ENCODE measurements at regions not wholly inside any gene's neighbourhood (a gene's known extent, or its start where the extent isn't known, plus 50 kb on each side); places are given as distances from the start of the nearest gene placed in this dataset.
A peak's percentile ranks its signal among the peaks of the same experiment; 100 is the strongest.
"Not testable (repeated sequence)": the region's sequence is repeated elsewhere in the genome, so short reads cannot be mapped to it uniquely, and the experiment has no call there.

DNA sequence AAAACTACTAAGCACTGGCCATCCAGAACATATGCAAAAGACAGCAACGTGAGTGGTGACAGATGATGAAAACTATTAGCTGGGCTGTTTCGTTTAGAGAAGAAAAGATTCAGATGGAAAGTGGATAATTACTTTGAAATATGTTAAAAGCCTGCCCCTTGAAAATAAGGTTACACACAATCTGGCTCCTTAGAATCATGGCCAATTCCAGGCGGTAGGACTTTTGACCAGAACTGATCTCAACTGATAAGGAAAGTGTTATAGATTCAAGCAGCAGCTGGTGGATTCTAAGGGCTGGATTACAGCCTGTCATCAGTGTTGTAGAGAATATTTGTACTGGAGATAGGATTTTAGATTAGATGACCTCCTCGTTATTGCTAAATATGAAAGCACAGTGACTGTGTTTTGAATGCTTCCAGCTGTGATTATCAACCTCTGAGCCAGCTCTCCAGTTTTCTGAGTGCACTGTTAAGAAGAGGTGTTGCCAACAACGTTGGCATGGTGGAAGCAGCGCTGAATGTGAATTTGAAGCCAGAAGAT lies 75.1 kb downstream of the KBTBD2 start:
- DNase-seq (ENCODE audit: low spot score), result not testable (repeated sequence)

DNA sequence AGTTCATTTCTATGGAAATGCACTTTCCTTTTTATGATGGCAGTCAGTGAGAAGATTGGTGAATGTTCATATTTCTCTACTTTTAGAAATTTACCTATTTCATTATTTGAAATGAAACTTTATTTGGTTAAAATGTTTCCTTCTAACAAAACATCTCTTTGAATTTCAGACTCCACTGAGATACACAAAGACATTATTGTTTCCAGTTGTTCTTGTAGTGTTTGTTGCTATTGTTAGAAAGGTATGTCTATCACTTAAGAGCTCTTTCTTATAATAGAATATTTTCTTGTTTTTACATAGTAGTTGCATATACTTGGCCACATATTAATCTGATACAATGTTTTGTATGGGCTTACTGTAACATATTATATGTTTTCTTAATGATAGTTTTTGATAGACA lies 76.8 kb downstream of the KBTBD2 start:
- DNase-seq (ENCODE audit: low spot score), result not testable (repeated sequence)

DNA sequence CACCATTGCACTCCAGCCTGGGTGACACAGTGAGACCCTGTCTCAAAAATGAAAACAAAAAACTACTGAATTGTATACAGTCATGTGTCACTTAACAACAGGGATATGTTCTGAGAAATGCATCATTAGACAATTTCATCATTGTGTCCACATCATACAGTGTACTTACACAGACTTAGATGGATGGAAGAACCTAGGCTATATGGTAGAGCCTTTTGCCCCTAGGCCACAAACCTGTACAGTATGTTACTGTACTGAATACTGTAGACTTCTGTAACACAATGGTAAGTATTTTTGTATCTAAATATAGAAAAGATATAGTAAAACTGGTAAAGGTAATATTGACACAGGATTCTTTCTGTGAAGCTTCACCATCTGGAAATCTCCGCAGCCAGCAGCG lies 81.7 kb downstream of the KBTBD2 start:
- no peak for DNase-seq (ENCODE audit: low spot score)

DNA sequence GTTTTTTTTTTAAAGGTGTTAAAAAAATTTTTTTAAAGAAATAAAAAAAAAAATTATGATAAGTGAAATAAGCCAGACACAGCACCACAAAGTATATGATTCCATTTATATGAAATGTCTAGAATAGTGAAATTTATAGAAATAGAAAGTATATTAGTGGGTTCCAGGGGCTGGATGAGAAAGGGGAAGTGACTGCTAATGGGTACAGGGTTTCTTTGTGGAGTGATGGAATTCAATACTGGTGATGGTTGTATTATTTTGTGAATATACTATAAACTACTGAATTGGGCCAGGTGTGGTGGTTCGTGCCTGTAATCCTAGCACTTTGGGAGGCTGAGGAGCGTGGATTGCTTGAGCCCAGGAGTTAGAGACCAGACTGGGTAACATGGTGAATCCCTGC lies 82.2 kb downstream of the KBTBD2 start:
- DNase-seq (ENCODE audit: low spot score), result no peak

DNA sequence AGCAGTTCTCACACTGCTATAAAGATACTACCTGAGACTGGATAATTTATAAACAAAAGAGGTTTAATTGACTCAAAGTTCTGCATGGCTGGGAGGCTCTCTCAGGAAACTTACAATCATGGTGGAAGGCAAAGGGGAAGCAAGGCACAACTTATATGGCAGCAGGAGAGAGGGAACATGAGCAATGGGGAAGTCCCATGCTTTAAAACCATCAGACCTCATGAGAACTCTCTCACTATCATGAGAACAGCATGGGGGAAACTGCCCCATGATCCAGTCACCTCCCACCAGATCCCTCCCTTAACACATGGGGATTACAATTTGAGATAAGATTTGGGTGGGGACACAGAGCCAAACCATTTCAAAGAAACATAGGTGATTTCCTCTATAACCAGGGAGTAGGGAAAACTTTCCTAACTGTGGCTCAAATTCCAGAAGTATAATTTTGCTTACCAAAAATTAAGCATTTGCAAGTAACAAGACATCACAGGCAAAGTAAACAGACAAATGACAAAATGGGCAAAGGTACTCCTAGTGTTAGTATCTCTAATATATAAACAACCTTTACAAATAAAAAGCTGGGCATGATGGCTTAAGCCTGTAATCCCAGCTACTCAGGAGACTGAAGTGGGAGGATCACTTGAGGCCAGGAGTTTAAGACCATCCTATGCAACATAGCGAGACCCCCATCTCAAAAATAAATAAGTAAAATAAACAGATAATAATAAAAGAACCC lies 88.0 kb downstream of the KBTBD2 start:
- DNase-seq (ENCODE audit: low spot score), result no peak

DNA sequence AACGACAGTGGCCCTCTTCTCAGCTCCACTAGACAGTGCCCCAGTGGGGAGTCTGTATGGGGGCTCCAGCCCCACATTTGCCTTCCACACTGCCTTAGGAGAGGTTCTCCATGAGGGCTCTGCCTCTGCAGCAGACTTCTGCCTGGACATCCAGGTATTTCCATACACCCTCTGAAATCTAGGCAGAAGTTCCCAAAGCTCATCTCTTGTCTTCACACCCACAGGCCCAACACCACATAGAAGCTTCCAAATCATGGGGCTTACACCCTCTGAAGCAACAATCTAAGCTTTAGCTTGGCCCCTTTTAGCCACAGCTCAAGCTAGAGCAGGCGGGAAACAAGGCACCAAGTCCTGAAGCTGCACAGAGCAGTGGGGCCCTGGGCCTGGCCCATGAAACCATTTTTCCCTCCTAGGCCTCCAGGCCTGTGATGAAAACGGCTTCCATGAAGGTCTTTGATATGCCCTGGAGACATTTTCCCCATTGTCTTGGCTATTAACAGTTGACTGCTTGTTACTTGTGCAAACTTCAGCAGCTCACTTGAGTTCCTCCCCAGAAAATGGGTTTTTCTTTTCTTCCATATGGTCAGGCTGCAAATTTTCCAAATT lies 89.2 kb downstream of the KBTBD2 start:
- DNase-seq (ENCODE audit: low spot score), result no peak

DNA sequence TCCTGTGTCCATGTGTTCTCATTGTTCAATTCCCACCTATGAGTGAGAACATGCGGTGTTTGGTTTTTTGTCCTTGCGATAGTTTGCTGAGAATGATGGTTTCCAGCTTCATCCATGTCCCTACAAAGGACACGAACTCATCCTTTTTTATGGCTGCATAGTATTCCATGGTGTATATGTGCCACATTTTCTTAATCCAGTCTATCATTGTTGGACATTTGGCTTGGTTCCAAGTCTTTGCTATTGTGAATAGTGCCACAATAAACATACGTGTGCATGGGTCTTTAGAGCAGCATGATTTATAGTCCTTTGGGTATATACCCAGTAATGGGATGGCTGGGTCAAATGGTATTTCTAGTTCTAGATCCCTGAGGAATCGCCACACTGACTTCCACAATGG lies 98.5 kb downstream of the KBTBD2 start:
- DNase-seq (ENCODE audit: low spot score), result not testable (repeated sequence)

DNA sequence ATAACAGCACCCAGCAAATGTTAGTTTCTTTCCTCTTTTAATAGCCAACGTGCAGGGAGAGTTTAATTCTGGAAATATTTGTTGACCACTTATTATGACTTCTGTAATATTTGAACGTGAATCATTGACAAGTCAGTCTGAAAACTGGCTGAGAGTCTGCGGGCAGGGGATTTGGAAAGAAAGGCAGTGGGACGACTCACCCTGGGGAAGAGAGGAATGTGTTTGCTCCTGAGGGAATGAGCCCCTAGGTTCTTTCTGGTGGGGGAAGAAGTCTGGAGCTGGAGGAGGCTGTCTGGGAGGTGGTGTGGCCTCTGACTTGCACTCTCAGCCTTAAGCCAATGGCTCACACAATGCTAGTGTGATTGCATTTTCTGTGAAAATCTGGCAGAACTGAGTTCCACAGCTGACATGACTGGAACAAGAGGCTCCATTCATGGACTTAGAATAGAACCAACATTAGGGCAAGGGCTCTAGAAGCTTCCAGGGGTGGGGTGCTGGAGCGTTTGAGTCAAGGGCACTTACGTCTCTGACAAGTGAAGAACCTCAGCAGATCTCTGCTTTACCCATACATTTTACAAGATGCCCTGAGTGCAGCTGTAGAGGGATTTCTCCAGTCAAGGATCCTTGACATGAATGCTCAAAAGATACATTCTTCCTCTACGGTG lies 100.7 kb downstream of the KBTBD2 start:
- not testable (repeated sequence) for DNase-seq (ENCODE audit: low spot score)

DNA sequence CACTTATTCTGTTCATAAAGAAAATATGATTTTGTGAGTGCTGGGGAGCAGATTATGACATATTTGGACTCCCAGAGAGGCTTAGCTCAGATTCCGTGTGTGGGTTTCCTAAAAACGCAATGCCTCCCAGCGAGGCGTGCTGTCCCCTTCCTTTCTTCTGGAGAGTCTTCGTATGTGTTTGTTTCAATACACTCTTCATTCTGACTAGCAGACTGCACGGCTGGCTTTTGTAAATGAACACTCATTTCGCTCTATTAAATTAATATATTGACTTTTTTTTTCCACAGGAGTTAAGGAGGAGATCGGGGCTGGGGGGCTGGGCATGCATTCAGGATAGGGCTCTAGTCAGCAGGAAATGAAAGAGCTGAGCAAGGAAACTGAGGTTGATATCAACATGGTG lies 102.3 kb downstream of the KBTBD2 start:
- DNase-seq (ENCODE audit: low spot score), result not testable (repeated sequence)

DNA sequence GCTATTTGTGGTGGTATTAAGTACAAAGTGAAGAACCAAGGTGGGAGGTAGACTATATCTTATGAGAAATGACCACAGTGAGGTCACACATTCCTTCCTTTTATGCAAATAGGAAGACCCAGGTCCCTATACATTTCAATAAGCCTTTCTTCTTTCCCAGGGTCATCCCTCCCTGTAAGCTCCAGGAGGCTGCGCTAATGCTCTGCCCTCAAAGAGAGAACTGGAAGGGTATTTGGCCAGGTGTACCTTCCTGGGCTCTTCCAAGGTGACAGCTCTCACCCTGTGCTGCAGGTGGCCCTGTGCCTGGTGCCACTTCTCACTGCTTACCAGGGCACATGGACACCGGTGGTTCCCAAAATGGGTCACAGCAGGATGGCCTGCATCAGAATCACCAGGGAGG lies 103.4 kb downstream of the KBTBD2 start:
- DNase-seq (ENCODE audit: low spot score), result not testable (repeated sequence)

DNA sequence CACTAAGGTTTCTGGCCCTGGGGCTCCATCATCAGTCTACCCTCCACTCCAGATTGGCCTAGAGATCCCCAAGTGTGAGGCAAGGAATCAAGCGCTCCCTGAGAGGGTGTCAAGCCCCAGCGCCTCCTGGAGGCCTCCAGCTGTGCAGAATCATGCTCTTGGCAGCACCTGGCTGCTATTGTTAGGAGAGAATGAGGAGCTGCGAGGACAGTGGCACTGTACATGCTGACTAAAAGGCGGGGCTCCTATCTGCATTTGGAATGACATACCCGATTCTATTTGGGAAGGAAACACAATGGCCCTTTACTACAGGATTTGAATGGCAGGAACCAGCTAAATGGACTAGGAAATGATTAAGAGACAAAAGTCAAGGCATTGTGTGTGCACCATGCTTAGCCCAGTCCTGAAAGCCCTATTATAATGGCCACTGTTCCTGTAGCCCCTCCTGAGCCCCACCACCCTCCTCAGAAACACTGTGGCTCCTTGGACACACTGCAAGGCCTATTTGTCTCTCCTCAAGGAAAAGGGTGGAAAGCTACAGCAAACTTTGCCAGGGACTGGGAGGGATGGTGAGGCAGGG lies 106.1 kb downstream of the KBTBD2 start:
- DNase-seq (ENCODE audit: low spot score), result not testable (repeated sequence)

DNA sequence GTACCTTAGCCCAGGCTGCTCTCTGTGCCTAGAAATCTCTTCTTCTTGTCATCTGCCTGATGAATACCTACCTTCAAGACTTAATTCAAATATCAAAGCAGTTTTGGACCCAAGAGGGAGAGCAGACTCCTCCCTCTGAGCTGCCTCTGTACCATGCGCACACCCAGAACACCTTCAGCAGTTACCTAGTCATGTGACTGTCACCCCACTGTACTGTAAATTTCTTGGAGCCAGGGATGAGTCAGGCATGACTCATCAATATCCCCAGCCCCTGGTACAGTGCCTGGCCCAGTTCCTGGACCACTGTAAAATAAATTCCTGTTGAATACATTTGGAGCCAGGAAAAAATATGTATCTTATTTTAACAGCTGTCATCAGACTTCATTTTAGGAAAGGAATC lies 111.7 kb downstream of the KBTBD2 start:
- not testable (repeated sequence) for DNase-seq (ENCODE audit: low spot score)

DNA sequence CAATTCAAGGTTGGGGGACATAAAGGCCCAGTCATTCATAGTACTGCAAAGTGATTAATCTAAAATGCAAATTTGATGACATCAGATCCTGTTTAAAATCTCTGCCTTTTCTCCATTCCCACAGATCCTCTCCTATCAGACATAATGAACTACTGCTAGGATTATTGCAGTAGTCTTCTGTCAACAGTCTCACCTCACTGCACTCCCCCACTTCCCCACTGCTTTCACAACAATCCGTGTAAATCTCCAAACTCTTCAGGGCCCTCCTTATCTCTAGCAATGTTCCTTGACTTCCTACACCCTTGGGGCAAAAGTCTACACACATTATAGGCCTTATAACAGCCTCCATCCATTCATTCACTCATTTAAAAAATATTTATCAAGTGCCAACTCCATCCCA lies 112.4 kb downstream of the KBTBD2 start:
- no peak for DNase-seq (ENCODE audit: low spot score)

DNA sequence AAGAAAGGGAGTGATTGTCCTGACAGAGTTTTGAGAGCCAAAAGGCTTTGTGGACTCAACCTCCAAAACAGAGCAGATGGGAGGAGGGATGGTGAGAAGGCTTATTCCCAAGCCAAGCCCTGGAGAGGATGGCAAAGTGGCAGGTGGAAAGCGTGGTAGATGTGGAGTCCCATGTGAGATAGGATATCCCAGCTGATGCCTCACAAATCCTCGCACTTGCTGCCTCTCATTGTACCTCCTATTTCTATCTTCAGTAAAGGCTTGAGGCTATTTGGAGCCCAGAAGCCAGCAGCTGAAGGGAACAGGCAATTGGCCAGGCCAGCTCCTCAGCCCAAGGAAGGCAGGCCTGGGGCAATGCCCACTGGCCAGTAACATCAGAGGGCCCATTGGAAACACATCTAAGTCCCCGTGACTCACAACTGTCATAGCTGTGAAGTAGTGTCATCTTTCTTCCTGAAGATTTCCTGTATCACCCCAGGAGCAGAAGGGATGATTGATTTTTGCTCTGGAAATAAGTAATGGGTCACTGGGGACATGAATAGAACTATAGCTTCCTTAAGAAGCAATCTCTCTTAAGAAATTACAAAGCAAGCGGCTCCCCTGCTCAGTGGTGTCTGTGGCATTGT lies 114.4 kb downstream of the KBTBD2 start:
- not testable (repeated sequence) for DNase-seq (ENCODE audit: low spot score)

DNA sequence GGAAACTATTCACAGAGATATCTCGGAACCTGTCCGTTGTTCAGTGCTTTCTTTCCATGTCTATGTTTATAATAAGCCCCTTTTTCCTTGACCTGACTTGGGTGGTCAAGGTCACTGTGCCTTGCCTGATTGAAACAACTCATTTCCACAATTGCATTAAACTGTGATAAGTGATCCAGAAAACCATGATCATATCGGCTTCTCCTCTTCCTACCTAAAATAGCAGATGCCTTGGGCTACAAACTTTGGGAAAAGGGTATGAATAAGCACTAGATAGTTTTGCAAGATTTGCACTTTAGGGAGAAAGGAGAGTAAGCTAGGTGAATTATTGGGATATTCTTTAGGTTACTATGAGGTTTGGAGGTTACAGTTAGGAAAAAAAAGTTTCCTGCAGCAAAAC lies 115.2 kb downstream of the KBTBD2 start:
- DNase-seq (ENCODE audit: low spot score), result not testable (repeated sequence)

DNA sequence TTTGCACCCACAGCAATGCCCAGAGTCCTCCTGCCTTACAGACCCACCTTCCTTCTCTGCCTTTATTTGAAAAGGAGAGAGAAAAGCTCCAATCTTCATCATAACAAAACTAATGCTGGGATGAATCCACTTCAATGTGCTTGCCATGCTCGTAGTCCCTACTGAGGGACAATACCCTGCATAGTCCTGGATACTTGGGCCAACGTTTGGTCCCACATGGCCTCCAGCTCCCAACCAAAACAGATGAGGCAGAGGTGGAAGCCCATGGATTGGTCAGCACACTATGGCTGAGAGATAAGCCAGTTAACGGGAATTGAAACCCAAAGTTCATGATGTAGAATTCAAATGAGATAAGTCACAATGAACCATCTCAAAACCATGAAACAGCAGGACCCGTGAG lies 115.8 kb downstream of the KBTBD2 start:
- DNase-seq (ENCODE audit: low spot score), result not testable (repeated sequence)

DNA sequence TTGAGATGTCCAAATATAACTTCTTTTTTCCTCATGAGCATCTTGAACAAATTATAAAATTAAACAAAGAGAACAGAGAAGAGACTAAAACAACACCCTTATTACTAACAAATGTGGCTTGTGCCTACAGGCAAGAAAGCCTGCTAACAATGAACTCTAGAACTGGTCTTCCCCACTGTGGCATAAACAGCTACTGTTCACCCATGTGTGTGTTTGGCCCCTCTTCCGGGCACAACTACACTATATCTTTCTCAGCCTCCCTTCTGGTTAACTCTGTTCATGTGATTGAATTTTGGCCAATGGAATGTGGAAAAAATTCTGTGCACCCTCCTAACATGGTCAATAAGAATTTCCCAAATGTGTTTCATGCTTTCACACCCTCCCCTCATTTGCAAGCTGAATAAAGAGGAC lies 117.0 kb downstream of the KBTBD2 start:
- DNase-seq (ENCODE audit: low spot score), result no peak

DNA sequence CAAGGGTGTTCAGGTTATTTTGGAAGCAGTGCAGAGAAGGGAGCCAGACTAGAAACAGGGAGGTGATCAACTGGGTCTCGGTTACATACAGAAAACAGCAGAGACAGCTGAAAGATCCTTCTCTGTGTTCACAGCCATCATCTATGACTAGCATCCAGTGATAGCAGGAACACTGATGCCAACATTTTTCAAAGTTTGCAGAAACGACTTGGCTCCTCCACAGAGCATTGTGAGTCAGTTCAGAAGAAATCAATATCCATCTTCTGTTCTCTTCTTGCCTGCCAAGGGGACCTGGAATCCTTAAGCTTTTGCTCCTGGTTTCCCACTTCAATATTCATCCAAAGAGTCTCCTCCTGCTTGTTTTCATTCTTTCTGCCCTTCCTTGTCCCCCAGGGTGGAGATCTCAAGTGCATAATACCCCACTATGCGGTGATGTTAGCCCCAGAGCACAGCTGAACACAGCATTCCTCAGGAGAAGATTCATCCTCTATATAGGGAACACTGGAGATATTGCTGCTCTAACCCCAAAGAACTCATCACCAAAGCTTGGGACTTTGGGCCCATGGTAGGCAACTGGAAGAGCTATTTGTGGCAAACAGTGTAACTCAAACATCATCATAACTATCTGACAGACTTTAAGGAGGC lies 122.6 kb downstream of the KBTBD2 start:
- not testable (repeated sequence) for DNase-seq (ENCODE audit: low spot score)

DNA sequence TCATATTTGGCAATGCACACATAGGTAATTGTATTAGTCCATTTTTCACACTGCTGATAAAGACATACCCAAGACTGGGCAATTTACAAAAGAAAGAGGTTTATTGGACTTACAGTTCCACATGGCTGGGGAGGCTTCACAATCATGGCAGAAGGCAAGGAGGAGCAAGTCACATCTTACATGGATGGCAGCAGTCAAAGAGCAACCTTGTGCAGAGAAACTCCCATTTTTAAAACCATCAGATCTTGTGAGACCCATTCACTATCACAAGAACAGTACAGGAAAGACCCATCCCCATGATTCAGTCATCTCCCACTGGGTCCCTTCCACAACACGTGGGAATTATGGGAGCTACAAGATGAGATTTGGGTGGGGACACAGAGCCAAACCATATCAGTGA lies 123.2 kb downstream of the KBTBD2 start:
- DNase-seq (ENCODE audit: low spot score), result not testable (repeated sequence)

DNA sequence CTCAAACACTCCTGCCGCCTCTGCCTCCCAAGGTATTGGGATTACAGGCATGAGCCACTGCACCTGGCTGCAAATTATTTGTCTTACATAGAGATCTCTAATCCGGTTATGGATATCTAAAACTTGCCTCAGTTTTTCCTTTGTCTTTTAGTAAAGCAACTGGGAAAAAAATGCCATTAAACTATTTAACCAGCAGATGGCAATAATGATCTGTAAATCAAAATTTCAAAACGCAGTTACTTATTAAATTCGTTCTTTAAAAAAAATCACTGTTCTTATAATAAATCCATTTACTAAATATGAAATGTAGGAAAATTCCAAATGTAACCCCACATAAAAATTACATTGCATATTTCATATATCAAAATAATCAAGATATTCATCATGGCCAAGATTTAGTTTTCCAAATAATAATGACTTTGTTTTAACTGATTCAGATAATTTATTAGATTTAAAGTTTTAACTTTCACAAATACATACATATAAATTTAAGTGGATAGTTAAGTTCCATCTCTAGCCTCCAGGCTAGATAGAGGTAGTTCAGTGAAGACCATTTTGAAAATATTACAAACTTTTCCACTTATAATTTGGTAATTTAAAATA lies 125.8 kb downstream of the KBTBD2 start:
- DNase-seq (ENCODE audit: low spot score), result peak; percentile 2

DNA sequence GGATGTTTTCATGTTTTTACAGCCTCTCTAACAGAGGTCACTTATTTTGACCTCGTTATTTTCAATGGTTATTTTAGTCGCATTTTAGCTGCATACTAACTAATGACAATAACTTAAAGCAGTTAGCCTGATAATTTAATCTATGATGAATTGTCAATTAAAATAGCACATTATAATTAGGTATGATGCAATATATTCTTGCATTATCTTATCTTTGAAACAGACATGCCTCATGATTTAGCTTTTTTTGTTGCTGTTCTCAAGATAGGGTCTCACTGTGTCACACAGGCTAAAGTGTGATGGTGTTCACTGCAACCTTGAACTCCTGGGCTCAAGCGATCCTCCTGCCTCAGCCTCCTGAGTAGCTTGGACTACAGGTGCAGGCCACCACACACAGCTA lies 126.4 kb downstream of the KBTBD2 start:
- no peak for DNase-seq (ENCODE audit: low spot score)

All from CD4-positive, alpha-beta T cell treated with Interleukin-15 for 4 hours (primary cell).